GM12801 (cell line): ENCODE measurements at regions not wholly inside any gene's neighbourhood (a gene's known extent, or its start where the extent isn't known, plus 50 kb on each side); places are given as distances from the start of the nearest gene placed in this dataset.

Experiments
- TF ChIP-seq, protein P1 (sequence below): IDR thresholded peaks from one replicate; pipeline ENCODE4 v1.5.1; 2011; ENCODE audit warnings: control low read depth; ENCODE audit not compliant: insufficient read length; ENCODE audit errors: extremely low read depth

DNA sequence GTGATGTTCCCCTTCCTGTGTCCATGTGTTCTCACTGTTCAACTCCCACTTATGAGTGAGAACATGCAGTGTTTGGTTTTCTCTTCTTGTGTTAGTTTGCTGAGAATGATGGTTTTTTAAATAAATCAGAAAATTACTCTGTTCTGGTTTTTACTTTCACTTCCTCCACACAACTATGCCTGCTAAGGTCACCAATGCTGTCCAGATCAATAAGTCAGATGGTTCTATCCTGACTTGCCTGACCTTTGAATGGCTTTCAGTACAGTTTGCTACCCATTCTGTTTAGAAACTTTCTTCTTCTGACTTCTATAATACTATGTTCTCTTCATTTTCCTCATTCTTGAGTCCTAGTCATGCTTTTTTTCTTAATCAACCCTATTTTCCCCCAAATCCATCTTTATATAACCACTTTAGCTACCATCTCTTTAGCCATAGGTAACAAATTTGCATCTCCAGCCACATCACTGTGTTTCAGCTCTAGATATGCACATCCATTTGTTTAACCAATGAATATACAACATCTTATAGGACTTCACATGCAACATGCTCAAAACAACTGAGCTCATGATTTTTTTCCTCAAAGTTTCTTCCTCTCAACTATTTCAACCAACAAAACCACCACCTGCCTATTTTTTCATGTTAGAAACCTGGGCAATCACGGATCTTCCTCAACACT is 58.8 kb upstream of the SLC38A11 start:
- TF ChIP-seq, protein P1, sequence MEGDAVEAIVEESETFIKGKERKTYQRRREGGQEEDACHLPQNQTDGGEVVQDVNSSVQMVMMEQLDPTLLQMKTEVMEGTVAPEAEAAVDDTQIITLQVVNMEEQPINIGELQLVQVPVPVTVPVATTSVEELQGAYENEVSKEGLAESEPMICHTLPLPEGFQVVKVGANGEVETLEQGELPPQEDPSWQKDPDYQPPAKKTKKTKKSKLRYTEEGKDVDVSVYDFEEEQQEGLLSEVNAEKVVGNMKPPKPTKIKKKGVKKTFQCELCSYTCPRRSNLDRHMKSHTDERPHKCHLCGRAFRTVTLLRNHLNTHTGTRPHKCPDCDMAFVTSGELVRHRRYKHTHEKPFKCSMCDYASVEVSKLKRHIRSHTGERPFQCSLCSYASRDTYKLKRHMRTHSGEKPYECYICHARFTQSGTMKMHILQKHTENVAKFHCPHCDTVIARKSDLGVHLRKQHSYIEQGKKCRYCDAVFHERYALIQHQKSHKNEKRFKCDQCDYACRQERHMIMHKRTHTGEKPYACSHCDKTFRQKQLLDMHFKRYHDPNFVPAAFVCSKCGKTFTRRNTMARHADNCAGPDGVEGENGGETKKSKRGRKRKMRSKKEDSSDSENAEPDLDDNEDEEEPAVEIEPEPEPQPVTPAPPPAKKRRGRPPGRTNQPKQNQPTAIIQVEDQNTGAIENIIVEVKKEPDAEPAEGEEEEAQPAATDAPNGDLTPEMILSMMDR: no peak

- TF ChIP-seq, protein P1: no peak
Observed at GRCh38 chr2:165011199-165011598, 55.9 kb upstream of the SLC38A11 start.

DNA sequence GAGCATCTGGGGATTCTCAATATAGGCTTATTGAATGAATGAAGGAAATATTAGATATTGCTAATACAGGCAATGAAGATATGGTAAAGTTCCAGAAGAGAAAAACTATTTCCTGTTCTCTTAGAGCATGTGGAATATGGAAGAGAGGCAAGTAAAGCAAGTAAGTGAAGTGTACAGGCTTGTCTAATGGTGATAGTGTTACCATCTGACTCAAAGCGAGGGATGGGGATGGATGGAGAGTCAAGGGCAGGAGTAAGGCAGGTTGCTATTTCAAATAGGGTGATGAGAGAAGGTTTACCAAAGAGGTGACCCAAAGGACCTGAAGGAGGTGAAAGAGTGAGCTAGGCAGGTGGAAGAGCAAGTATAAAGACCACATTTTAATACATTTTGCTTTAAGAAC is 55.2 kb upstream of the SLC38A11 start:
- TF ChIP-seq, protein P1: no peak

DNA sequence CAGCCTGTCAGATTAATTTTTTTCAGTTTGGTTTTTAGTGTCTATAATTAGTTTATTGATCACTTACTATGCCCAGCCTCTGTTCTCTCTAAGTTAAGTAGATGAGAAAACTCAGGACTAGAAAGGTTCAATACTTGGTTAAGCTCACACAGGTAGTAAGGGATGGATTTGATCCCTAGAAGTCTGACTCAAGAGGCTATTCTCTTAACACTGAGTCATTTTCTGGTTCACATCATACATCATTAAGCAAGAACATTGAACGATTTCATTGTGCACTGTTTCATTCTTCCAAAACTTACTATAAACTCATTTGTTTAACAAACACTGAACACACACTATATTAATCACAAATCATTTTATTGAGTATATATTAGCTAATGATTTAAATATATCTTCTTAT is 54.1 kb upstream of the SLC38A11 start:
- TF ChIP-seq, protein P1: no peak

- TF ChIP-seq, protein P1: no peak
Observed at GRCh38 chr2:165008730-165009315, 53.5 kb upstream of the SLC38A11 start.

DNA sequence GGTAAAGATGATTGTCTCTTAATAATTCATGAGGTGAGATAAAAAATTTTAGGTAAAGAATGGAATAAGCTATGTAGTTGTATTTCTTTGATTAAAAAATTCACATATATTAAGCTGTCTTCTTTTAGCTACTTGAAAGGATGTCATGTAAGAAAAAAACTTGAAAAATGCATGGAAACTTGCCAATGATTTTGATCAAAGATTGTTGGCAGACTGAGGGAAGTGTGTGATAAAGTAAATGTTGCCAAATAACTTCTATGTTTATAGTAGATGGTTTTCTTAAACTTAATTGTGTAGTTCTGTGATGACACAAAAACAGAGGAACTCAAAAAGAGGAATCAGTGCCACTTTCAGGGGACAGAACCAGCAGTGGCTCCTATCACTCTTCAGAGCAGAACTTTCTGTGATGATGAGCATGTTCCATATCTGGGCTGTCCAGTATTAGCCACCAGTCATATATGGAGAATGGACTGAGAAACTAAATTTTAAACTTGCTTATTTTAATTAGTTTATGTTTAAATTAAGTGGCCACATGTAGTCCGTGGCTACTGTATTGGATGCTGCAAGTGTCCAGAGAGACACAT is 51.9 kb upstream of the SLC38A11 start:
- TF ChIP-seq, protein P1: no peak
